Heart left ventricle (tissue), 13 donors: ENCODE measurements at regions not wholly inside any gene's neighbourhood (a gene's known extent, or its start where the extent isn't known, plus 50 kb on each side); places are given as distances from the start of the nearest gene placed in this dataset.

Source experiments
- CTCF ChIP-seq, 12 donors: fragments of 200-600 bp; sonication (generic) in 4 of 12; IDR thresholded peaks; one replicate each; pipeline versions ENCODE4 v1.5.0 to v1.8.0; 2018 to 2022; ENCODE audit warnings: antibody characterized with exemption in 12 of 12, mild to moderate bottlenecking in 5 of 12
- POLR2A ChIP-seq, 2 donors: fragments of 450-650 bp; IDR thresholded peaks; one replicate each; pipeline ENCODE4 v1.6.1; 2017; ENCODE audit warnings: antibody characterized with exemption in 2 of 2, mild to moderate bottlenecking in 2 of 2, moderate library complexity in 2 of 2
- donor health status: ischemic (EF 13 %, LVEDD 7.1; RV severe dilation, severe dysfunction).
- donor health status: DM: no; HTN: yes; CAD: no.
- donor health status: DM: no; HTN: no; CAD: no.
- donor health status: ischemic (EF 25% LVEDD 6.9; RV normal size, moderate dysfunction).
- donor health status: ischemic (EF 25% LVEDD 5.7; RV mildly dilated, moderate dysfunction).
- donor health status: ischemic (EF 35%, LVEDD 5.7; RV mildly dilated, moderate dysfunction).
- donor health status: nonischemic (EF 11% LVEDD 7.7; RV severe dilation, severe dysfunction).
- donor health status: DM: yes; HTN: yes; CAD: no.
- donor health status: PGD.
- donor health status: ischemic (EF 29% LVEDD 5.4; RV normal size, mild dysfunction).
- donor health status: nonischemic (EF 23%, LVEDD 6.1; RV moderate dilation, normal function).

GRCh38 chr2:121130301-121130850 lies 154.6 kb downstream of the TFCP2L1 start:
- TF ChIP-seq CTCF (IDR thresholded peaks at IDR 0.05) = no peak
- TF ChIP-seq POLR2A (IDR thresholded peaks at IDR 0.05) = no peak
